ENCODE measurements at regions not wholly inside any gene's neighbourhood (a gene's known extent, or its start where the extent isn't known, plus 50 kb on each side); places are given as distances from the start of the nearest gene placed in this dataset.

GRCh38 chr2:104716061-104716460 lies 137.9 kb upstream of the POU3F3 start:
- no peaks in the 10 kb centered on the region for H3K4me1 ChIP-seq (ENCODE audit: insufficient read depth, low read length)
- no peak for TF ChIP-seq CTCF (IDR thresholded peaks at IDR 0.05; ENCODE audit: borderline replicate concordance, extremely low read depth, low read length, poor library complexity, severe bottlenecking)
- no peak for TF ChIP-seq EZH2 (IDR thresholded peaks at IDR 0.05; ENCODE audit: borderline replicate concordance, low read depth, low read length, severe bottlenecking)

GRCh38 chr2:104733226-104733943 lies 120.5 kb upstream of the POU3F3 start:
- Histone ChIP-seq H3K4me2 (ENCODE audit: insufficient read depth, low read length) (no peak overlapping the region), H3K79me2 (ENCODE audit: insufficient read depth, low read length) (no peaks in the 10 kb centered on the region), H3K4me1 (ENCODE audit: insufficient read depth, low read length) (peaks cover 15% of the 10 kb centered on the region), H3K9ac (ENCODE audit: low read depth, low read length) (no peak overlapping the region), H2AFZ (ENCODE audit: low read depth, low read length) (no peak overlapping the region), H4K20me1 (ENCODE audit: insufficient read depth, low read length) (no peaks in the 10 kb centered on the region; the same call in 1 of the 2 replicates), H3K4me3 (ENCODE audit: low read depth in 1 of 2, low read length in 2 of 2) (no peak overlapping the region), H3K36me3 (ENCODE audit: insufficient read depth, low read length) (no peaks in the 10 kb centered on the region), H3K27me3 (ENCODE audit: insufficient read depth, low read length, poor library complexity) (no peaks in the 10 kb centered on the region), H3K27ac (ENCODE audit: low read length) (no peak overlapping the region), H3K9me3 (ENCODE audit: insufficient read depth, low read length, severe bottlenecking) (peaks cover 2% of the 10 kb centered on the region)
- ATAC-seq (ENCODE audit: insufficient read depth, low read depth): no peak; the same call in 2 of the 3 replicates
- peak; percentile 27 for DNase-seq
- TF ChIP-seq CTCF (IDR thresholded peaks at IDR 0.05; ENCODE audit: borderline replicate concordance, extremely low read depth, low read length, poor library complexity, severe bottlenecking) (peak; percentile 63), EZH2 (IDR thresholded peaks at IDR 0.05; ENCODE audit: borderline replicate concordance, low read depth, low read length, severe bottlenecking) (no peak)

More at GRCh38 chr2:104716061-104716460, 137.9 kb upstream of the POU3F3 start:
- Histone ChIP-seq H2AFZ (ENCODE audit: low read depth, low read length) (no peak overlapping the region), H3K4me3 (ENCODE audit: low read depth in 1 of 2, low read length in 2 of 2) (no peak overlapping the region), H3K9ac (ENCODE audit: low read depth, low read length) (no peak overlapping the region), H3K36me3 (ENCODE audit: insufficient read depth, low read length) (no peaks in the 10 kb centered on the region), H3K79me2 (ENCODE audit: insufficient read depth, low read length) (no peaks in the 10 kb centered on the region), H3K27ac (ENCODE audit: low read length) (no peak overlapping the region), H3K27me3 (ENCODE audit: insufficient read depth, low read length, poor library complexity) (no peaks in the 10 kb centered on the region), H4K20me1 (ENCODE audit: insufficient read depth, low read length) (no peaks in the 10 kb centered on the region), H3K9me3 (ENCODE audit: insufficient read depth, low read length, severe bottlenecking) (peaks cover 4% of the 10 kb centered on the region), H3K4me2 (ENCODE audit: insufficient read depth, low read length) (no peak overlapping the region)
- ATAC-seq (ENCODE audit: insufficient read depth, low read depth) (no peak), DNase-seq (no peak)

- Histone ChIP-seq H3K4me1 (ENCODE audit: insufficient read depth, low read length) (peaks cover 15% of the 10 kb centered on the region), H3K4me3 (ENCODE audit: low read depth in 1 of 2, low read length in 2 of 2) (no peak overlapping the region), H3K79me2 (ENCODE audit: insufficient read depth, low read length) (no peaks in the 10 kb centered on the region), H3K9me3 (ENCODE audit: insufficient read depth, low read length, severe bottlenecking) (peaks cover 2% of the 10 kb centered on the region), H3K27me3 (ENCODE audit: insufficient read depth, low read length, poor library complexity) (no peaks in the 10 kb centered on the region), H3K9ac (ENCODE audit: low read depth, low read length) (no peak overlapping the region), H3K36me3 (ENCODE audit: insufficient read depth, low read length) (no peaks in the 10 kb centered on the region), H2AFZ (ENCODE audit: low read depth, low read length) (no peak overlapping the region), H3K27ac (ENCODE audit: low read length) (no peak overlapping the region), H3K4me2 (ENCODE audit: insufficient read depth, low read length) (no peak overlapping the region), H4K20me1 (ENCODE audit: insufficient read depth, low read length) (no peaks in the 10 kb centered on the region; the same call in 1 of the 2 replicates)
- TF ChIP-seq EZH2 (IDR thresholded peaks at IDR 0.05; ENCODE audit: borderline replicate concordance, low read depth, low read length, severe bottlenecking) (no peak), CTCF (IDR thresholded peaks at IDR 0.05; ENCODE audit: borderline replicate concordance, extremely low read depth, low read length, poor library complexity, severe bottlenecking) (no peak)
- ATAC-seq (ENCODE audit: insufficient read depth, low read depth): peak; percentile 69
- DNase-seq: peak; percentile 17
Measured at GRCh38 chr2:104734937-104735586, 118.9 kb upstream of the POU3F3 start.
